Loucy (cell line): ENCODE measurements at regions not wholly inside any gene's neighbourhood (a gene's known extent, or its start where the extent isn't known, plus 50 kb on each side); places are given as distances from the start of the nearest gene placed in this dataset.

Experiments used
- H2AFZ ChIP-seq: fragments of 200-600 bp; sonication (generic); 2 replicates; pipeline ENCODE4 v1.6.0; 2016; ENCODE audit warnings: antibody characterized with exemption, mild to moderate bottlenecking, low read length, moderate library complexity
- H3F3A ChIP-seq: fragments of 200-600 bp; 2 replicates; pipeline ENCODE4 v1.6.0; 2016; ENCODE audit warnings: antibody characterized with exemption, low read depth, mild to moderate bottlenecking
- H3K27me3 ChIP-seq: fragments of 200-600 bp; sonication (generic); 2 replicates; pipeline ENCODE4 v1.6.1; 2014; ENCODE audit warnings: low read length, mild to moderate bottlenecking; ENCODE audit not compliant: insufficient read depth, poor library complexity, severe bottlenecking
- H3K36me3 ChIP-seq: fragments of 200-600 bp; sonication (generic); 2 replicates; pipeline ENCODE4 v1.6.1; 2016; ENCODE audit warnings: low read length; ENCODE audit not compliant: insufficient read depth
- H3K4me1 ChIP-seq: fragments of 200-600 bp; sonication (generic); 2 replicates; pipeline ENCODE4 v1.5.1; 2014; ENCODE audit warnings: low read length, mild to moderate bottlenecking; ENCODE audit not compliant: insufficient read depth, poor library complexity, severe bottlenecking
- H3K4me2 ChIP-seq: fragments of 200-600 bp; sonication (generic); 2 replicates; pipeline ENCODE4 v1.6.0; 2014; ENCODE audit warnings: antibody characterized with exemption, low read length, low read depth, mild to moderate bottlenecking; ENCODE audit not compliant: poor library complexity, severe bottlenecking
- H3K4me3 ChIP-seq: fragments of 200-600 bp; sonication (generic); 2 replicates; pipeline ENCODE4 v1.5.1; 2014; ENCODE audit warnings: low read length, mild to moderate bottlenecking, mixed read lengths; ENCODE audit not compliant: poor library complexity, severe bottlenecking
- H3K79me2 ChIP-seq: fragments of 200-600 bp; sonication (generic); 2 replicates; pipeline ENCODE4 v1.6.1; 2014; ENCODE audit warnings: low read length; ENCODE audit not compliant: insufficient read depth
- H3K9ac ChIP-seq: fragments of 200-600 bp; sonication (generic); 2 replicates; pipeline ENCODE4 v1.6.0; 2014; ENCODE audit warnings: mild to moderate bottlenecking, low read depth, low read length, moderate library complexity; ENCODE audit not compliant: poor library complexity, severe bottlenecking
- H3K9me2 ChIP-seq: fragments of 200-600 bp; sonication (generic); replicated peaks from 2 replicates; pipeline ENCODE4 v1.6.1; 2016; ENCODE audit warnings: low read depth, low read length, mixed read lengths
- H3K9me3 ChIP-seq: fragments of 200-600 bp; sonication (generic); 2 replicates; pipeline ENCODE4 v1.6.1; 2014; ENCODE audit warnings: mild to moderate bottlenecking, antibody characterized with exemption, low read length, low read depth; ENCODE audit not compliant: insufficient read depth
- H4K20me1 ChIP-seq: fragments of 200-600 bp; sonication (generic); 2 replicates; pipeline ENCODE4 v1.6.0; 2014; ENCODE audit warnings: antibody characterized with exemption, low read length, mild to moderate bottlenecking; ENCODE audit not compliant: insufficient read depth, poor library complexity, severe bottlenecking
- CTCF ChIP-seq: fragments of 200-600 bp; sonication (generic); conservative IDR thresholded peaks from 2 replicates; pipeline ENCODE4 v1.5.1; 2014; ENCODE audit warnings: mild to moderate bottlenecking, antibody characterized with exemption, low read length
- EZH2phosphoT487 ChIP-seq: fragments of 200-600 bp; IDR thresholded peaks from 2 replicates; pipeline ENCODE4 v1.6.1; 2018; ENCODE audit warnings: antibody characterized with exemption, mild to moderate bottlenecking, moderate library complexity, borderline replicate concordance

GRCh38 chr2:51322613-51323012 lies 290.7 kb upstream of the NRXN1 start:
- H3K9me2 ChIP-seq: no peaks in the 10 kb centered on the region
- H3K9me3 ChIP-seq: no peaks in the 10 kb centered on the region
- H3K4me2 ChIP-seq: no peak overlapping the region
- no peaks in the 10 kb centered on the region for H3K79me2 ChIP-seq
- H3K9ac ChIP-seq: no peak overlapping the region
- TF ChIP-seq CTCF (no peak), EZH2phosphoT487 (no peak)
- H3K27me3 ChIP-seq: no peaks in the 10 kb centered on the region
- H3K4me1 ChIP-seq: no peaks in the 10 kb centered on the region
- H3K4me3 ChIP-seq: no peak overlapping the region
- no peaks in the 10 kb centered on the region for H4K20me1 ChIP-seq
- H2AFZ ChIP-seq: no peak overlapping the region
- no peaks in the 10 kb centered on the region for H3F3A ChIP-seq
- no peaks in the 10 kb centered on the region for H3K36me3 ChIP-seq

DNA sequence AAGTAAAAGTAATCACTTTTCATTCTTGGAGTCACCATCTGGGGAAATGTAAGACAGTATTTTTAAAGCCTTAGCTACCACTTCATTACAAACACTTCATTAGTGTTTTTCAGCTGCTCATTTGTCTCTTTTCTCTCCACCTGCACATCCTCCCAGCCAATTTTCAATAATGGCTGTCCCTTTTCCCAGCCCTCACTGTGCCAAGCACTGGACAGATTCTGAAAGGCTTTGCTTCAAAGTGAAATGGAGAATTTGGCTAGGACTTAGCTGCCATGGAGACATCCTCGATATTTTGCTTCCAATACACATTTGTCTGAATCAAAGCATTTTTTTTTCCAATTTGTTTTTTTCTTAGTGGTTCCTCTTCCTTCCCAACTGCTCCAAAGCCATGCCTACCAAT lies 272.4 kb upstream of the NRXN1 start:
- Histone ChIP-seq H4K20me1 (no peaks in the 10 kb centered on the region), H3K4me1 (no peaks in the 10 kb centered on the region), H3K27me3 (no peaks in the 10 kb centered on the region), H3K36me3 (no peaks in the 10 kb centered on the region), H3K9me2 (no peaks in the 10 kb centered on the region), H3F3A (no peaks in the 10 kb centered on the region), H3K9me3 (no peaks in the 10 kb centered on the region), H3K9ac (no peak overlapping the region), H3K4me2 (no peak overlapping the region), H3K79me2 (no peaks in the 10 kb centered on the region), H2AFZ (no peak overlapping the region), H3K4me3 (no peak overlapping the region)
- TF ChIP-seq EZH2phosphoT487 (no peak), CTCF (no peak)

DNA sequence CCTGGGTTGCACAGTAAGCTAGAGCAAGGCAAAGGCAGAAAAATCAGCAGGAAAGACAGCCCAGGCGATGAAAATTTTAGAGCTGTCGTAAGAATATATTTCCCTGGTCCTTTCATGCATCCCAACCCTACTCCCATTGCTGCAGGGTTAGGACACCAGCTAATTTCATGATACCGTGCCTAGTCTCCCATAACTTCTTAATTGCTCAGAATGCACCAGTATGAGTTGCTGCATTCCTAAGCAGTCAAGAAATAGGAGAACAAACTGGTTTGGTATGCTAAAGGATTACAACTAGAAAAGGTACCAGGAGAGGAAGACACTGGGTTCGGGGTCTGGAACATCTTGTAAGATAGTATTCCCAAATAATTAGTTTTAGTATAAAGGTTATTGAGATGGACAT lies 269.4 kb upstream of the NRXN1 start:
- Histone ChIP-seq H3K9ac (no peak overlapping the region), H3K27me3 (no peaks in the 10 kb centered on the region), H3K4me3 (no peak overlapping the region), H3K9me3 (no peaks in the 10 kb centered on the region), H3K4me1 (no peaks in the 10 kb centered on the region), H3K9me2 (no peaks in the 10 kb centered on the region), H2AFZ (no peak overlapping the region), H3K36me3 (no peaks in the 10 kb centered on the region), H4K20me1 (no peaks in the 10 kb centered on the region), H3K4me2 (no peak overlapping the region), H3K79me2 (no peaks in the 10 kb centered on the region), H3F3A (no peaks in the 10 kb centered on the region)
- no peak for TF ChIP-seq EZH2phosphoT487
- no peak for TF ChIP-seq CTCF
